ENCODE measurements at regions not wholly inside any gene's neighbourhood (a gene's known extent, or its start where the extent isn't known, plus 50 kb on each side); places are given as distances from the start of the nearest gene placed in this dataset.

DNA sequence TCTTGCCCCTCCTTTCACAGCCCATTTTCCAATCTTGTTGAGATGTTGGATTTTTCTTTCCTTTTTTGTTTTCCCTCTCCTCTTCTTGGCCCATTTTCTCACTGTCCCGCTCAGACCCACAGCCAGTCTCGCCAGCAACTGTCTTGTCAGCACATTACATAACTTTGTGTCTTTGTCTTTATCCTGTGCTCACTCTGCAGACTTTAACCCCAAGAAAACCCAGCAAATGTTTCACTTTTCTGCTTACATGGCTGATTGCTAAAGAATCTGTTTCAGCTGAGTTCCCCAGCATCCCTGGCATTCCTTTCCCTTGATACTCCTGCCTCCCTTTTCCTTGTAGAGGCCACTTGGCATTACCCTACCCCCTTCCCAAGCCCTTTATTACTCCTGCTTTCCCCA, 74.6 kb downstream of the ZNF648 start:
- no peak for ATAC-seq (ENCODE audit: poor library complexity)
- H3K4me1 Mint-ChIP-seq (ENCODE audit: low read depth), result no peaks in the 10 kb centered on the region

DNA sequence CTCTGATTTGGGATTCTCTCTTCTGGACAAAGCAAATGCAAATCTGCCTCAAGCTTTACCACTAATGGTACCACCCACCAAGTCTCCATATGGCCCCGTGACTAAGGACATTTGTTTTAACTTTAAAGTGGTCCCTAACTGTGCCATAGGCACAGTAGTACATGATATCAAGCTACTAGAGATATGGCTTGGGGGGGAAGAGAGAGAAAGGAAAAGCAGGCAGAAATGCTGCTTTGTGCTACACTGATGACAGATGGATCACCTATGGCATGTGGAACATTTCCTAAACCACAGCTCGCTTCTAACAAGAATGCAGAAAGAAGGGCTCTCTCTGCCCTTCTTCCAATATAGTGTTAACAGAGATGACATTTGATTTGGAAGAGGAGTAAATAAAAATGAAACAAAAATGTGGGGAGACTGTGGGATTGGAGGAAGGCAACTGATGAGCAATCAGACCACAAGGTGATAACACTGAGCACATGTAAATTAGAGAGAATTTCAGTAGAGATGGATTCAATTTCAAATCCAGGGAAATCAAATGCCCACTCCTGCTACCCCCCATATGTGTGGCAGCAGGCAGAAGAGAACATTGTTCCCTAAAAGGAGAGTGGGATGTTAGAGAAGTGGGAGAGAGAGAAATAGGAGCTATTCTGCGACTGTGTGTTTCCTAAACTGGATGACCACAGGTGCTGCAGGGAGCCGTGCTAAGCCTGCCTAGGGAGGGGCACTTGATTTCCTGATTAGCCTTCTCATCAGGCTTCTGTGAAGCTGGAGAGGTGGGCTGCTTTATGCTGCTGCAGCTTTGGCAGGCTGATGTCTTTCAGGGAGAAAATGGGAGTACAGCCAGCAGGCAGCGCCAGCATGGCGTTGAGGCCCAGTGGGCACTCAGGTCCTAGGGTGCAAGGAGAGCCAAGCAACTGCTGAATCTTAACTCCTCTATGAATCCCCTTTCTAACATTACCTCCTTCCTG, 75.3 kb downstream of the ZNF648 start:
- no peak for ATAC-seq (ENCODE audit: poor library complexity)
- TF ChIP-seq, protein P1, sequence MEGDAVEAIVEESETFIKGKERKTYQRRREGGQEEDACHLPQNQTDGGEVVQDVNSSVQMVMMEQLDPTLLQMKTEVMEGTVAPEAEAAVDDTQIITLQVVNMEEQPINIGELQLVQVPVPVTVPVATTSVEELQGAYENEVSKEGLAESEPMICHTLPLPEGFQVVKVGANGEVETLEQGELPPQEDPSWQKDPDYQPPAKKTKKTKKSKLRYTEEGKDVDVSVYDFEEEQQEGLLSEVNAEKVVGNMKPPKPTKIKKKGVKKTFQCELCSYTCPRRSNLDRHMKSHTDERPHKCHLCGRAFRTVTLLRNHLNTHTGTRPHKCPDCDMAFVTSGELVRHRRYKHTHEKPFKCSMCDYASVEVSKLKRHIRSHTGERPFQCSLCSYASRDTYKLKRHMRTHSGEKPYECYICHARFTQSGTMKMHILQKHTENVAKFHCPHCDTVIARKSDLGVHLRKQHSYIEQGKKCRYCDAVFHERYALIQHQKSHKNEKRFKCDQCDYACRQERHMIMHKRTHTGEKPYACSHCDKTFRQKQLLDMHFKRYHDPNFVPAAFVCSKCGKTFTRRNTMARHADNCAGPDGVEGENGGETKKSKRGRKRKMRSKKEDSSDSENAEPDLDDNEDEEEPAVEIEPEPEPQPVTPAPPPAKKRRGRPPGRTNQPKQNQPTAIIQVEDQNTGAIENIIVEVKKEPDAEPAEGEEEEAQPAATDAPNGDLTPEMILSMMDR (IDR thresholded peaks at IDR 0.05), result no peak
- H3K27ac Mint-ChIP-seq, result no peak overlapping the region
- CTCF ChIA-PET, result interaction anchor here (0.9 kb wide), 1 partner anchor 66 kb away, joined by 3 read pairs; no protein-coding TSS in a partner anchor
- POLR2A ChIA-PET, result no interaction called here
- Histone ChIP-seq H3K36me3 (ENCODE audit: insufficient read depth, low read length) (no peaks in the 10 kb centered on the region), H3K4me3 (ENCODE audit: low read length) (no peak overlapping the region), H3K27ac (ENCODE audit: low read depth in 1 of 2, low read length in 2 of 2) (no peak overlapping the region), H3K4me1 (ENCODE audit: insufficient read depth, low read length) (no peaks in the 10 kb centered on the region), H3K27me3 (ENCODE audit: control insufficient read depth in 1 of 2, insufficient read depth in 2 of 2, low read length in 2 of 2) (no peaks in the 10 kb centered on the region), H3K9me3 (ENCODE audit: control insufficient read depth in 1 of 2, insufficient read depth in 1 of 2, low read length in 2 of 2) (no peaks in the 10 kb centered on the region)
- intact Hi-C loops (cut with DNase I, micrococcal nuclease), result no loop called here
- peaks cover 27% of the 10 kb centered on the region for H3K27me3 Mint-ChIP-seq
- no peak overlapping the region for H3K4me3 Mint-ChIP-seq
- no peak for DNase-seq
- H3K36me3 Mint-ChIP-seq (ENCODE audit: low read depth), result no peaks in the 10 kb centered on the region
- H3K4me1 Mint-ChIP-seq (ENCODE audit: low read depth), result no peaks in the 10 kb centered on the region
- H3K9me3 Mint-ChIP-seq, result no peaks in the 10 kb centered on the region

More for the DNA sequence above, 74.6 kb downstream of the ZNF648 start:
- no peaks in the 10 kb centered on the region for H3K36me3 ChIP-seq (ENCODE audit: insufficient read depth, low read length)
- no peaks in the 10 kb centered on the region for H3K27me3 ChIP-seq (ENCODE audit: control insufficient read depth in 1 of 2, insufficient read depth in 2 of 2, low read length in 2 of 2)
- Mint-ChIP-seq H3K9me3 (no peaks in the 10 kb centered on the region), H3K36me3 (ENCODE audit: low read depth) (no peaks in the 10 kb centered on the region), H3K27ac (no peak overlapping the region), H3K4me3 (no peak overlapping the region), H3K27me3 (peaks cover 27% of the 10 kb centered on the region)
- H3K4me1 ChIP-seq (ENCODE audit: insufficient read depth, low read length), result no peaks in the 10 kb centered on the region
- ChIA-PET CTCF (no interaction called here), POLR2A (no interaction called here)
- intact Hi-C loops (cut with DNase I, micrococcal nuclease), result no loop called here
- DNase-seq, result no peak
- H3K4me3 ChIP-seq (ENCODE audit: low read length), result no peak overlapping the region
- H3K9me3 ChIP-seq (ENCODE audit: control insufficient read depth in 1 of 2, insufficient read depth in 1 of 2, low read length in 2 of 2), result no peaks in the 10 kb centered on the region
- no peak overlapping the region for H3K27ac ChIP-seq (ENCODE audit: low read depth in 1 of 2, low read length in 2 of 2)
- TF ChIP-seq, protein P1 (IDR thresholded peaks at IDR 0.05), result no peak

DNA sequence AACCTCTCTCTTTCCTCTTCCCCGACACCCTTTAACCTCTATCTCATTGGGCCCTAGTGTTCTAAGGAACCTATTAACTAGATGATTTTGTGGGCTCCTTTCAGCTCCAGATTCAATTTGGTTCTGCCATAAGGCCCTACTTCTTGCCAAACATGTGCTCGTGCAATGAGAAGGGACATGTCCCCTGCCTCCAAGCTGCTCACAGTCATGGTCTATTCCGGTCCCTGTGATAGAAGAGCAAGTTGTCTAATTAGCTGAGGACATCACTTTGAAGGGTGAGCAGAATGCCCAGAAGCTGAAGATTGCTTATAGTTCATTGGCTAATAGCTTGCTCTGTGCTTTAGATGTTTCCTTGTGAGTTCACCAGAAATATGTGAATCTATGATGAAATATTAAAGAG, 76.2 kb downstream of the ZNF648 start:
- POLR2A ChIA-PET, result no interaction called here
- Histone ChIP-seq H3K4me1 (ENCODE audit: insufficient read depth, low read length) (no peaks in the 10 kb centered on the region), H3K27me3 (ENCODE audit: control insufficient read depth in 1 of 2, insufficient read depth in 2 of 2, low read length in 2 of 2) (no peaks in the 10 kb centered on the region), H3K27ac (ENCODE audit: low read depth in 1 of 2, low read length in 2 of 2) (no peak overlapping the region), H3K9me3 (ENCODE audit: control insufficient read depth in 1 of 2, insufficient read depth in 1 of 2, low read length in 2 of 2) (no peaks in the 10 kb centered on the region), H3K36me3 (ENCODE audit: insufficient read depth, low read length) (no peaks in the 10 kb centered on the region), H3K4me3 (ENCODE audit: low read length) (no peak overlapping the region)
- no peak overlapping the region for H3K4me3 Mint-ChIP-seq
- TF ChIP-seq, protein P1 (IDR thresholded peaks at IDR 0.05), result no peak
- no peaks in the 10 kb centered on the region for H3K4me1 Mint-ChIP-seq (ENCODE audit: low read depth)
- intact Hi-C loops (cut with DNase I, micrococcal nuclease), result no loop called here
- CTCF ChIA-PET, result interaction anchor here (0.9 kb wide), 1 partner anchor 67 kb away, joined by 3 read pairs; no protein-coding TSS in a partner anchor
- no peak overlapping the region for H3K27ac Mint-ChIP-seq
- ATAC-seq (ENCODE audit: poor library complexity) (no peak), DNase-seq (no peak)
- H3K27me3 Mint-ChIP-seq, result peaks cover 27% of the 10 kb centered on the region
- no peaks in the 10 kb centered on the region for H3K36me3 Mint-ChIP-seq (ENCODE audit: low read depth)
- H3K9me3 Mint-ChIP-seq, result no peaks in the 10 kb centered on the region
